Stimulated activated CD4-positive, alpha-beta T cell treated with anti-CD3 and anti-CD28 coated beads, Interleukin-4, amount 100 ng/mL, for 4 hours (primary cell): ENCODE measurements at regions not wholly inside any gene's neighbourhood (a gene's known extent, or its start where the extent isn't known, plus 50 kb on each side); places are given as distances from the start of the nearest gene placed in this dataset.
A peak's percentile ranks its signal among the peaks of the same experiment; 100 is the strongest.

Experiments
- DNase-seq, 2 experiments: peaks; one replicate each; pipeline ENCODE4 v3.0.0-alpha.2; 2020

GRCh38 chr9:126225611-126226609 is 100.7 kb upstream of the MVB12B start:
- no peak for DNase-seq

DNA sequence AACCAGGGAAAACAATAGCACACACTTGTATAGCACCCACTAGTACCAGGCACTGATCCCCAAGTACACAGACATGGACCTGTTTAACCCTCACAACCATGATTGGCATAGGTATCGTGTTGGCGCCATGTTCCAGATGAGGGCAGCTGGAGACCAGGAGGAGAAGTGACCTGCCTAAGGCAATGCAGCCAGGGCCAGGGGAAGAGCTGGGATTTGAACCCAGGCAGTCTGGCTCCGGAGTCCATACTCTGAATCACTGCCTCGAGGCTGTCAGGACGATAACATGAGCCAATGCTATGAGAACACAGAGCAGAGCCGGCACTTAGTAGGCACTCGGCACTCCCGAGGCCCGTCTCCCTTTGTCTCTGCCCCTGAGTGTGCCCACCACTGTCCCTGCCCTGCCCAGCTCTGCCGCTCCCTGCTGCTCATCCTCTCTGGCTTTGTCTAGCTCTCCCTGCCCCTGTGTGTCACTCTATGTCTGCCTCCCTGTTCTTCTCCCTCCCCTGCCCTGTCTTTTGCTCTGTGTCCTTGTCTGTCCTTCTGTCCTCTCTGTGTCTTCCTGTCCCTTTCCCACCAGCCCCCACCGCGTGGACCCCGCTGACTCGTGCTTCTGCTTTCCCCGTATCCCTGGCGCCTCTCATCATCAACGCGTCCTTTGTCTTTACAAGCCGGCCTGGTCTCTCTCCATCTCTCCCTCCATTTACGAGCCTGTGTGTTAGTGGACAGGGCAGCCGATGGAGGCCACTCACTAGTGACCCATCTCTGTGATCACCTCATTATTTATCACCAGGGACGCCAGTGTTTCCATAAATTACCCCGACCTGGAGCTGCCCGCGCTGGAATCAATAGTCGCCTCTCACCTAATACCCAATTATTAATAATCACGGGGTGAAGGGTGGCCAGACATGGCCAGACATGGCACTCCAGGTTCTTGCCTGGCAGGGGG is 99.4 kb upstream of the MVB12B start:
- no peak for DNase-seq

GRCh38 chr9:126228111-126228780 is 98.4 kb upstream of the MVB12B start:
- DNase-seq: no peak

DNA sequence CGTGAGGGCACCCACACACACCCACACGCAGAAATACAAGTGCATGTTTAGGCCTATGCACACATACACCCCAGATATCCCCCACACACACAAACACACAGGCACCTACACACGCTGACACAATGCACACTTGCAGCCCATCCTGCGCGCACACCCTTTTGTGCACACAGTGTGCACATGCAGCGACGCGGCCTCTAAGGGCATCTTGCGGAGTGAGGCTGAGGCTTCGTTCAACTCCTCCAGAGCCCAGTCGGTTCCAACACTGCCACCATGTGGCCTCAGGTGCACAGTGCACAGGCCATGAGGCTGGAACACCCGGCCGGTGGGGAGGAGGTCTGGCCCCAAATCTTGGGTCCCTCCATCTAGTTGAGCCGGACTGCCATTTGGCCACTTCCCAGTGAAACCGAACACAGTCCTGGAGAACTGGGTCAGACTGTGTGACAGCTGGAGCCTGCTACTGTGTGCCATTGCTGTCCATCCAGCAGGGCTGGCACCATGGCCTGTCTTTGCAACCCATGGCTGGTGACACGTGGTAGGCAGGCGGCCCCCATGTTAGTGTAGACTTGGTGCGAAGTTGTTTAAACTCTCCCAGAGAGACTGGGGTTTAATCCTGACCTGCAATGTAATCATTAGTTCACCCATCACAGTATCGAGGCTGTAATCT is 97.7 kb upstream of the MVB12B start:
- peak; percentile 54 to 63 for DNase-seq

DNA sequence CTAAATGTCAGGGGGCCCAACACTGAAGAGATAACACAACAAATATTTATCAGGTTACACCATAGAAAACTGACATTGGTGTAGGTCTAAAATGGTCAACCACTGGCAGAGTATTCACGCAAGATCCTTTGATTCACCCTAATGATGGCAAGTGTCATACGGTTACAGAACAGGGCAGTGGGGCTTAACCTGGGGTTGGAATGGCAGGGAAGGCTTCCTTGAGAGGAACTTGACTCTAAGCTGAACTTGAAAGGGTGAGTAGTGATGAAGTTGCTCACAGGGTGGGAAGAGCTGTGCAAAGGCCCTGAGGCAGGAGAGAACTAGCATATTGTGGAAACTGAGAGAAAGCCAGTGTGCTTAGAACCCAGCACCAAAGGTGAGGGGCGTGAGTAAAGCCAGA is 97.1 kb upstream of the MVB12B start:
- no peak for DNase-seq

GRCh38 chr9:126230692-126231091 is 95.9 kb upstream of the MVB12B start:
- DNase-seq: no peak

DNA sequence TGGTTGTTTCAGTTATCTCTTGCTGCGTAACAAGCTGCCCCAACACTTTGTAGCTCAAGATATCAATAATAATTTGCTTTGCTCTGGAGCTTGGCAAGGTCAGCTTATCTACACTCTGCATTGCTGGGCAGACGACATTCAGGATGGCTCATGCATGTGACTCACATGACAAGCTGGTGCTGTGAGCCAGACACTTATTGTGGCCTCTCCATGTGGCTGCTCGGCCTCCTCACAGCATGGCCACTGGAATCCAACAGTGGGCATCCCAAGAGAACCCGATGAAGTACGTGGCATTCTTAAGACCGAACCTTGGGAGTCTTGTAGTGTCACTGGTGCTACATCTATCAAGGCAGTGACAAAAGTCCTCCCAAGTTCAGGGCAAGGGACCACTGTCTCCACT is 94.2 kb upstream of the MVB12B start:
- no peak for DNase-seq

DNA sequence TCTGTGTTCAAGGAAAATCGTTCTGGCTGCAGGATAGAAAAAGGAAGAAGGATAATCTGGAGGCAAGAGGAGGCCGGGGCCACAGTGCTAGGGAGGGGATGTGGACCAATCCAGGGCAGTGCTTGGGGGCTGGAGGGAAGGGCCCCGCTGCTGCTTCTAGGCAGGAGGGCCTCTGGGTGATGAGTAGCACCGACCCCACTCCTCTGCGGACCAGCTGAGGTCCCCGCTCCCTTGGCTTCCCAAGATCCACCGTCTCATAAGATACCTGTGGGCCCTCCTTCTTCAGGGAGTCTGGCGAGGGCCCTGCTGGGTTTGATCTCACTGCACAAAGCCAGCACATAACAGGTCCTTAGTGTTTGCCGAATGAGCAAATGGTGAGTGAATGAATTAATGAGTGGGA is 93.5 kb upstream of the MVB12B start:
- DNase-seq: no peak

DNA sequence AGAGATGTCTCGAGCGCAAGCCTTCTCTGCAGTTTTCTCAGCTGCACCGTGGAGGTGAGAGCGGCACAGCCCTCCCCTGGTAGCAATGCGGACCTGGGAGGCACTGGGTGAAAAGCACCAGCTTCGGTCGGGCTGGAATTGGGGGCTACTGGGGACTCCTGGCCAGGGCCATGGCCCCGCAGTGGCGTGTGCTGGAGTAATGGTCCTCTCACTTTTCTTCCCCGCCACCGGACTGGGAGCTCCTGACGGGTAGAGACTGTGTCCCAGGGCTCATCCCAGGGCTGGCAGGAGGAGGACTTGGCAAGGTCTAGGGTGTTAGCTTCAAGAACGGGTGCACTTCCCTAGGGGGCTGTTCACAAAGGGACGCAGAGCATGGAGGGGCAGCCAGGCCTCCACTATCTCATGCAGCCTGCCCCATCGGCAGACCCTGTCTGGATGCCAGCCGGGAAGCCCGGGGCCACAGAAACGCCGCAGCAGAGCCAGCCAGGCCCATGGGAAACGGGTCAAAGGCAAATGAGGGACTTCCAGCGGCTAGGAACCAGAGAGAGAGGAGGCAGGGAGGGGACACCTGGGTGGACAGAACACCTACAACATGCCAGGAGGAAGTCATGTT is 92.6 kb upstream of the MVB12B start:
- no peak for DNase-seq

DNA sequence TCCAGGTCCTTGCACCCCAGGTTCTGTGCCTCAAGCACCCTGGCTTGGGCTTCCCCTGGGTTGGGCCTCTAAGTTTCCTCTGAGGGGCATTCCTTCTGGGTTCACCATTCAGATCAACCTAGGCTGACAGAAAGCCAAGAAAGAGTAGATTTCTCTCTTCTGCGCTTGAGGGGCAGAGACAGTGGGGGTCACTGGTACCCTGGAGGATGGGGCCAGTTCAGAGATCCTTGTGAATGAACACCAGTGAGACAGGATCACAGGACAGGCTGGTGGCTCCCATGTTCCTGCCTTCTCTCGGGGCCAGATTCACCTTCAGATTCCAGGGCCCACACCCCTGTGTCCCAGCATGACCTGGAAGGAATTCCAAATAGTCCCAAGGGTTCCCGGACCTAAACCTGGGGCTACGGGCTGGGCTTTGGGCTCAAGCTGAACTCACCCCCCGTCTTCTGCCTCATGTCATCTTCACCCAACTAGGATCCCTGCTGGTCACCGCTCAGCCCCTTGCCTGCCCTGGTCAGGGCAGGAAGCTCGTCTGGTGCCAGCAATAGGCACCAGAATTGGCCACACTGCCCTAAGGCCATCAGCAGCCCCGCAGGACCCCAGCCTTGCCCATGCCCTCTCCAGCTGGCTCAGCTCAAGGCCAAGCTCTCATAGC is 91.8 kb upstream of the MVB12B start:
- no peak for DNase-seq

DNA sequence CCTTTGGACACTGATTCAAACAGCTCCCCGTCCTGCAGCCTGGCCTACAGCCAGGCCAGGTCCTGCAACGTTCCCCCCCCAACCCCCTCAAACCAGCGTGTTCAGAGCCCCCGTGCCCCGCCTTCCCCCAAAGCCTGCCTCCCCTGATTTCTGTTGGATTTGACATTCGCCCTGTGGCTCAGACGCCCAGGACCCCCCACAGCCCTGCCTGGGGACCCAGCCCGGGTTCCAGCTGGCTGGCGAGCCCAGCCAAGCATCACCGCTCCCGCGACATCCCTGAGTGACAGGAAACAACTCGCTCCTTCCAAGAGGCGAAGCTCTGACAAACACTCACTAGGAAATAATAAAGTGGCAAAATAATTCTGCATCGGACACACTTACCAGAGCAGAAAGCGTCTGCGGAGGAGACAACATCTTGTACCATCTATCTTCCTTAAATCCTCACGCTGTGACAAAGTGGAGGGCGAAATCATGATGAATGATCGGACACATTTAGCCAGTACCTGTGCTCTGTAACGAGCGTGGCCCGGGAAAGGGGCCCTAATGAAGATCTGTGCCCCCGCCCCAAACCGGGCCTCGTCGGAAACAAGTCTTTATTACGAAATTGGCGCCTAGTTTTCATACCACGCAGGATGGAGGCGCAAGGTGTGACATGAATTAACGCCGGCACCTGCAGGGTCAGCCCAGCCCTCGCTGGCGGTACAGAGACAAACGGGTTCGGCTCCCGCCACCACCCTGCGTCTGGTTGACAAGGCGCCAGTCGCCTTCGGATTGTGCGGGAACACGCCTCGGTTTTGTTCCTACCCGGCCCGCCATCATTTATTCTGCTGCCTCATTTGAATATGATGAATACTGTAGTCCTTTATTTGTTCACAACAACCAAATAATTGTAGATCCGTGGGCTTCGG is 91.0 kb upstream of the MVB12B start:
- DNase-seq: no peak

DNA sequence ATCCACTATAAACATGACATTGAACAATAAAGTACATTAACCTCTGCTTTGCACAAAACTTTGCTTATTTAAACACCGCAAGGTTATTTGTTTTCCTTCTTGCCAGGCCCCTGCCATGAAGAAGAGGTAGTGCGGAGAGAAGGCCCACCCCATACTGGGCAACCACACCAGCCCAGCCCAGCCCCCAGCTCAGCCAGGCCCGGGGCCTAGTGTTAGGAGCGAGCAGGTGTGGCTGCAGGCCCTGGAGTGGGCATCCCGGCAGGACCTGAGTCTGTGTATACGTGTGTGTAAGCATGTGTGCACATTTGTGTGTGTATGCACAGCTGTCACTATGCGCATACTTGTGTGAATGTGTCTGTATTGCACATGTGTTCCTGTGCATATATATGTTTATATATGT is 90.4 kb upstream of the MVB12B start:
- DNase-seq: no peak

GRCh38 chr9:126238415-126238814 is 88.2 kb upstream of the MVB12B start:
- no peak for DNase-seq

DNA sequence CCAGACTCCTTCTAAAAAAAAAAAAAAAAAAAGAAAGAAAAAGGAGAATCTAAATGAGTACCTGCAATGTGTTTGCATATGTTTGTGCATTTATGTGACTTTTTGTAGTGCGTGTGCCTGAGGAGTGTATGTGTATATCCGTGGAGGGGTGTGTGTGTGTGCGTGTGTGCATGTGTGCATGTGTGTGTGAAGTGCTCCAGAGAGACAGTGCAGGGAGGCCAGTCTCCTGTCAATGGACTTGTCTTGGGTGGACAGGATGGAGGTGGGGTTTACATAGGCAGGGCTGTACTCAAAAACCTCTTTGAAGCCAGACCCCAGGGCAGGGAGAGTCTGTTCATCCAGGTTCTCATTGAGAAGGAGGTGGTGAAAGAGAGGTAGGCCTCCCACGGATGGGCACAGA is 87.1 kb upstream of the MVB12B start:
- no peak for DNase-seq

GRCh38 chr9:126240835-126241234 is 85.8 kb upstream of the MVB12B start:
- DNase-seq: no peak

- DNase-seq: no peak
These were observed 77.9 kb upstream of the MVB12B start for GRCh38 chr9:126248680-126249079.

DNA sequence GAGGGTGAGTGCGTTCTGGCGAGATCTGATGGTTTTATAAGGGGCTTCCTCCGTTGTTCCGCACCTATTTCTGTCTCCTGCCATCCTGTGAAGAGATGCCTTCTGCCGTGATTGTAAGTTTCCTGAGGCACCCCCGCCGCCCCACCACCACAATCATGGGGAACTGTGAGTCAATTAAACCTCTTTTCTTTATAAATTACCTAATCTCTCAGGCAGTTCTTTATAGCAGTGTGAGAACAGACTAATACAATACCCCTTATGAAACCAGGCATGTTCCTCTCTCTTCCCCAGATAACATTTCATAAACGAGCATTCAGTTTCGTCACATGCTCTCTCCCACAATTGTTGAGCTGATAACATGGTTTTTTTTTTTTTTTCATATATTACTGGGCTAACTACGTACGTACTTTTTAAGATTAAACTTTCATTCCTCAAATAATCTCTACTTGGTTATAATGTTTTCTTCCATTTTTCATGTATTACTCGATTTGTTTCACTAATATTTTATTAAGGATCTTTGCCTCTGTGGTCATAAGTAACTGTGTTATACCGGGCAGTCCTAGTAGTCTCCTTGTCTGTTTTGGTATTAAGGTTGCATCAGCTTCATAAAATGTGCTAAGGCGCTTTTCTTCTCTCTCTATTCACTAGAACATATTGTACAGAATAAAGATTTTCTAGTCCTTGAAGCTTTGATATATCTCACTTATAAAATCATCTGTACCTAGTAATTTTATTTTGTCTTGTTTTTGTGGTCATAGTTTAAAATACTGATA is 64.9 kb upstream of the MVB12B start:
- no peak for DNase-seq

- DNase-seq: no peak
These were observed 63.9 kb upstream of the MVB12B start for GRCh38 chr9:126262738-126263137.

DNA sequence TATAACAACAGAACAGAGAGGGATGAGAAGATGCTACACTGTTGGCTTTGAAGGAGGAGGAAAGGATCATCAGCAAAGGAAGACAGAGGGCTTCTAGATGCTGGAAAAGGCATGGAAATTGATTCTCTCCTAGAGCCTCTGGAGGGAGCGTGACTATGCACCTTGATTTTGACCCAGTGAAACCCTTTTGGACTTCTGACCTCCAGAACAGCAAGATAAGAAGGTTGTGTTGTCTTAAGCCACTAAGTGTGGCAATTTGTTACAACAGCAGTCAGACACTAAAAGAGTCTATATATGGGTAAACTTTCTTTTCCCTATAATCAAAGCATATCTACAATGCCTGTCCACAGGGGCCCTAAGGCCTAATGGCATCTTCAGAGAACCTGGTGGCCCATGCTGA is 56.1 kb upstream of the MVB12B start:
- no peak for DNase-seq
